Panc1 (cell line): ENCODE measurements at regions not wholly inside any gene's neighbourhood (a gene's known extent, or its start where the extent isn't known, plus 50 kb on each side); places are given as distances from the start of the nearest gene placed in this dataset.

ENCODE experiments used
- ATAC-seq: fragments of 200-7000 bp; cut with Tn5 transposase; 2 replicates; pipeline ENCODE4 v1.9.1; 2020; ENCODE audit warnings: mild to moderate bottlenecking, moderate library complexity
- BruUV-seq: library from RNA; stranded (reverse); fragments of 400-500 nt; replicated peaks from 2 replicates; lab custom pipeline; 2021; lab: Mats Ljungman, UMichigan
- CTCF ChIA-PET: fragments of 300-600 bp; sonication (Branson Sonifier 250); formaldehyde crosslinking; loops from one replicate; lab custom pipeline; 2022; ENCODE audit warnings: antibody characterized with exemption; lab: Charles Lee
- POLR2A ChIA-PET: fragments of 300-600 bp; sonication (Branson Sonifier 250); formaldehyde crosslinking; loops from one replicate; lab custom pipeline; 2022; ENCODE audit warnings: antibody characterized with exemption; lab: Charles Lee
- DNase-seq: peaks from one replicate; pipeline ENCODE4 v3.0.0-alpha.2; 2010; ENCODE audit warnings: low read depth, low spot score
- H3K27ac ChIP-seq: 2 replicates; pipeline ENCODE4 v1.5.1; 2011; ENCODE audit warnings: mild to moderate bottlenecking, low read length, inconsistent platforms
- H3K27me3 ChIP-seq: fragments of 200-500 bp; sonication (Bioruptor generic); 2 replicates; pipeline ENCODE4 v1.6.0; 2014; ENCODE audit warnings: low read length, inconsistent platforms; ENCODE audit not compliant: control insufficient read depth, insufficient read depth
- H3K36me3 ChIP-seq: fragments of 200-500 bp; sonication (Bioruptor generic); 2 replicates; pipeline ENCODE4 v1.5.1; 2014; ENCODE audit warnings: inconsistent platforms, mild to moderate bottlenecking, low read length, moderate library complexity; ENCODE audit not compliant: control insufficient read depth, insufficient read depth
- H3K4me1 ChIP-seq: 2 replicates; pipeline ENCODE4 v1.5.1; 2011; ENCODE audit warnings: inconsistent platforms, mild to moderate bottlenecking, low read length, moderate library complexity; ENCODE audit not compliant: control insufficient read depth, insufficient read depth
- H3K4me3 ChIP-seq, 2 experiments: 2 replicates each; pipeline ENCODE4 v1.5.1; 2011 to 2012; ENCODE audit warnings: low read depth in 2 of 2, low read length in 2 of 2, mild to moderate bottlenecking in 2 of 2, inconsistent platforms in 1 of 2, moderate library complexity in 1 of 2
- H3K9me3 ChIP-seq: fragments of 200-500 bp; sonication (Bioruptor generic); 2 replicates; pipeline ENCODE4 v1.5.1; 2014; ENCODE audit warnings: low read depth, mild to moderate bottlenecking, inconsistent platforms, low read length, moderate library complexity; ENCODE audit not compliant: control insufficient read depth, insufficient read depth
- CTCF ChIP-seq: fragments of 450-650 bp; IDR thresholded peaks from 2 replicates; pipeline ENCODE4 v1.5.1; 2017; ENCODE audit warnings: mild to moderate bottlenecking
- POLR2AphosphoS5 ChIP-seq: IDR thresholded peaks from 2 replicates; pipeline ENCODE4 v1.6.1; 2012; ENCODE audit warnings: mild to moderate bottlenecking, low read depth, low read length, moderate library complexity
- REST ChIP-seq, 2 experiments: IDR thresholded peaks; 2 replicates each; pipeline ENCODE4 v1.6.1; 2011 to 2012; ENCODE audit warnings: low read depth in 2 of 2, control low read depth in 1 of 2, low read length in 1 of 2, mild to moderate bottlenecking in 1 of 2, moderate library complexity in 1 of 2; ENCODE audit not compliant: insufficient read depth in 1 of 2
- SIN3A ChIP-seq: IDR thresholded peaks from 2 replicates; pipeline ENCODE4 v1.6.1; 2012; ENCODE audit warnings: low read depth, mild to moderate bottlenecking, low read length, moderate library complexity, borderline replicate concordance; ENCODE audit not compliant: insufficient read depth
- TCF7L2 ChIP-seq: IDR thresholded peaks from 2 replicates; pipeline ENCODE4 v1.6.1; 2011; ENCODE audit warnings: mild to moderate bottlenecking, low read depth, low read length, inconsistent platforms
- in situ Hi-C: cut with HindIII; loops from 2 replicates; pipeline ENCODE4 v1.10.0; 2016; ENCODE audit warnings: low sequenced_read_pairs, low pct_unique_long_range_greater_than_20kb
- intact Hi-C: fragments of 100-400 bp; cut with micrococcal nuclease; formaldehyde crosslinking; loops from one replicate; pipeline ENCODE4 v1.10.0; 2022; ENCODE audit not compliant: unreplicated experiment

GRCh38 chr13:84455143-84455905 is 573.0 kb upstream of the SLITRK1 start:
- DNase-seq (no peak), ATAC-seq (no peak)
- intact Hi-C loops (no loop called here), in situ Hi-C loops (no loop called here)
- no peaks in the 10 kb centered on the region for H3K27me3 ChIP-seq
- no peaks in the 10 kb centered on the region for H3K36me3 ChIP-seq
- no peaks in the 10 kb centered on the region for H3K9me3 ChIP-seq
- H3K4me3 ChIP-seq = no peak overlapping the region
- H3K4me1 ChIP-seq = no peaks in the 10 kb centered on the region
- TF ChIP-seq REST (IDR thresholded peaks at IDR 0.05; ENCODE audit: insufficient read depth in 1 of 2, low read depth in 2 of 2, low read length in 1 of 2) (no peak), TCF7L2 (no peak), SIN3A (no peak), POLR2AphosphoS5 (no peak), CTCF (no peak)
- POLR2A ChIA-PET = no interaction called here
- no peak overlapping the region for H3K27ac ChIP-seq
- CTCF ChIA-PET = no interaction called here
- no TSS peak for BruUV-seq

- BruUV-seq = no TSS peak
- no peaks in the 10 kb centered on the region for H3K27me3 ChIP-seq
- no peaks in the 10 kb centered on the region for H3K36me3 ChIP-seq
- H3K9me3 ChIP-seq = no peaks in the 10 kb centered on the region
- POLR2A ChIA-PET = no interaction called here
- in situ Hi-C loops (no loop called here), intact Hi-C loops (no loop called here)
- no peak for DNase-seq
- H3K4me1 ChIP-seq = no peaks in the 10 kb centered on the region
- TF ChIP-seq TCF7L2 = no peak
- no peak for TF ChIP-seq SIN3A
- no peak for TF ChIP-seq POLR2AphosphoS5
- TF ChIP-seq REST (IDR thresholded peaks at IDR 0.05; ENCODE audit: insufficient read depth in 1 of 2, low read depth in 2 of 2, low read length in 1 of 2) = no peak
- TF ChIP-seq CTCF = no peak
- ATAC-seq = no peak
- H3K27ac ChIP-seq = no peak overlapping the region
- CTCF ChIA-PET = no interaction called here
- no peak overlapping the region for H3K4me3 ChIP-seq
Observed at GRCh38 chr13:84447640-84447978, 565.3 kb upstream of the SLITRK1 start.
